ENCODE measurements at regions not wholly inside any gene's neighbourhood (a gene's known extent, or its start where the extent isn't known, plus 50 kb on each side); places are given as distances from the start of the nearest gene placed in this dataset.

GRCh38 chr21:43313939-43314405 is 113.0 kb downstream of the SIK1 start:
- ChIA-PET CTCF (no interaction called here), POLR2A (no interaction called here)
- DNase-seq (ENCODE audit: extremely low spot score), result no peak
- no peak for TF ChIP-seq BHLHE40 (IDR thresholded peaks at IDR 0.05; ENCODE audit: borderline replicate concordance)
- TF ChIP-seq ZNF384 (IDR thresholded peaks at IDR 0.05), result no peak
- no peak for TF ChIP-seq ARNT (IDR thresholded peaks at IDR 0.05)
- TF ChIP-seq SP1 (IDR thresholded peaks at IDR 0.05), result no peak
- TF ChIP-seq HDGF (IDR thresholded peaks at IDR 0.05; ENCODE audit: borderline replicate concordance), result no peak
- no peak for TF ChIP-seq NFRKB (IDR thresholded peaks at IDR 0.05)
- TF ChIP-seq ELF4 (IDR thresholded peaks at IDR 0.05), result no peak
- TF ChIP-seq CTBP1 (IDR thresholded peaks at IDR 0.05; ENCODE audit: borderline replicate concordance), result no peak
- TF ChIP-seq L3MBTL2 (conservative IDR thresholded peaks at IDR 0.05), result no peak
- no peak for TF ChIP-seq SUZ12 (IDR thresholded peaks at IDR 0.05)

GRCh38 chr21:43313221-43313938 is 113.6 kb downstream of the SIK1 start:
- TF ChIP-seq SP1 (IDR thresholded peaks at IDR 0.05) (no peak), PKNOX1 (IDR thresholded peaks at IDR 0.05) (no peak), ZNF384 (IDR thresholded peaks at IDR 0.05) (no peak), ELF4 (IDR thresholded peaks at IDR 0.05) (no peak), TARDBP (IDR thresholded peaks at IDR 0.05) (no peak)
- CTCF ChIA-PET, result no interaction called here
- POLR2A ChIA-PET, result no interaction called here
- no peak for DNase-seq (ENCODE audit: extremely low spot score)

- no peak for DNase-seq (ENCODE audit: extremely low spot score)
These were observed 114.2 kb downstream of the SIK1 start for GRCh38 chr21:43312751-43313169.

GRCh38 chr21:43312011-43312410 is 114.9 kb downstream of the SIK1 start:
- ChIA-PET POLR2A (interaction anchor here (1.5 kb wide), 1 partner anchor 9 kb away, joined by 3 read pairs; no protein-coding TSS in a partner anchor), CTCF (interaction anchor here (0.8 kb wide), 1 partner anchor 9 kb away, joined by 3 read pairs; no protein-coding TSS in a partner anchor)
- no peak for TF ChIP-seq L3MBTL2 (conservative IDR thresholded peaks at IDR 0.05)
- no peak for TF ChIP-seq TARDBP (IDR thresholded peaks at IDR 0.05)
- TF ChIP-seq NFRKB (IDR thresholded peaks at IDR 0.05), result no peak
- no peak for TF ChIP-seq LEF1 (IDR thresholded peaks at IDR 0.05; ENCODE audit: borderline replicate concordance)
- DNase-seq (ENCODE audit: extremely low spot score), result no peak

More at GRCh38 chr21:43312751-43313169, 114.2 kb downstream of the SIK1 start:
- TF ChIP-seq FOXK2 (IDR thresholded peaks at IDR 0.05) (no peak), HDGF (IDR thresholded peaks at IDR 0.05; ENCODE audit: borderline replicate concordance) (no peak), FOXA1 (IDR thresholded peaks at IDR 0.05) (no peak), FOXM1 (IDR thresholded peaks at IDR 0.05; ENCODE audit: borderline replicate concordance) (no peak), LEF1 (IDR thresholded peaks at IDR 0.05; ENCODE audit: borderline replicate concordance) (no peak), PKNOX1 (IDR thresholded peaks at IDR 0.05) (no peak)
- ChIA-PET POLR2A (interaction anchor here (1.5 kb wide), 1 partner anchor 8 kb away, joined by 3 read pairs; no protein-coding TSS in a partner anchor), CTCF (interaction anchor here (0.8 kb wide), 1 partner anchor 8 kb away, joined by 3 read pairs; no protein-coding TSS in a partner anchor)

- DNase-seq (ENCODE audit: extremely low spot score), result no peak
- no peak for TF ChIP-seq HDGF (IDR thresholded peaks at IDR 0.05; ENCODE audit: borderline replicate concordance)
- TF ChIP-seq PKNOX1 (IDR thresholded peaks at IDR 0.05), result peak; percentile 51; the same call in 1 of the 2 replicates
- ChIA-PET POLR2A (interaction anchor here (1.5 kb wide), 1 partner anchor 10 kb away, joined by 3 read pairs; no protein-coding TSS in a partner anchor), CTCF (no interaction called here)
These were observed 115.6 kb downstream of the SIK1 start for GRCh38 chr21:43311301-43311817.

- no peak for DNase-seq (ENCODE audit: extremely low spot score)
- CTCF ChIA-PET, result no interaction called here
- POLR2A ChIA-PET, result no interaction called here
- TF ChIP-seq FOXK2 (IDR thresholded peaks at IDR 0.05) (no peak), BHLHE40 (IDR thresholded peaks at IDR 0.05; ENCODE audit: borderline replicate concordance) (no peak), FOXA1 (IDR thresholded peaks at IDR 0.05) (no peak), ARNT (IDR thresholded peaks at IDR 0.05) (no peak), L3MBTL2 (conservative IDR thresholded peaks at IDR 0.05) (no peak), HDGF (IDR thresholded peaks at IDR 0.05; ENCODE audit: borderline replicate concordance) (no peak), CTBP1 (IDR thresholded peaks at IDR 0.05; ENCODE audit: borderline replicate concordance) (no peak), SUZ12 (IDR thresholded peaks at IDR 0.05) (no peak), SP1 (IDR thresholded peaks at IDR 0.05) (no peak), NFRKB (IDR thresholded peaks at IDR 0.05) (no peak), ELF4 (IDR thresholded peaks at IDR 0.05) (no peak), ZNF384 (IDR thresholded peaks at IDR 0.05) (no peak), PKNOX1 (IDR thresholded peaks at IDR 0.05) (no peak), LEF1 (IDR thresholded peaks at IDR 0.05; ENCODE audit: borderline replicate concordance) (no peak), TARDBP (IDR thresholded peaks at IDR 0.05) (no peak), FOXM1 (IDR thresholded peaks at IDR 0.05; ENCODE audit: borderline replicate concordance) (no peak)
These were observed 118.1 kb downstream of the SIK1 start for GRCh38 chr21:43308815-43309283.

Data from HEK293T (cell line).